Lung (tissue), 11 donors: ENCODE measurements at regions not wholly inside any gene's neighbourhood (a gene's known extent, or its start where the extent isn't known, plus 50 kb on each side); places are given as distances from the start of the nearest gene placed in this dataset.

Experiments
- ATAC-seq: fragments of 200-7000 bp; cut with Tn5 transposase; one replicate; pipeline ENCODE4 v1.9.1; 2020; ENCODE audit warnings: moderate number of reproducible peaks; ENCODE audit not compliant: insufficient read depth, low FRiP score
- DNase-seq, 3 donors: peaks; one replicate each; pipeline ENCODE4 v3.0.0-alpha.2; 2013 to 2017
- H3K27ac ChIP-seq, 2 donors: one replicate each; pipeline ENCODE4 v1.5.1; 2013; ENCODE audit warnings: mild to moderate bottlenecking in 2 of 2, moderate library complexity in 2 of 2, control low read depth in 1 of 2, inconsistent platforms in 1 of 2, low read depth in 1 of 2, low read length in 1 of 2
- H3K27me3 ChIP-seq, 3 donors: one replicate each; pipeline ENCODE4 v1.5.1; 2013; ENCODE audit warnings: low read length in 2 of 3; ENCODE audit not compliant: control insufficient read depth in 3 of 3, insufficient read depth in 3 of 3
- H3K36me3 ChIP-seq, 4 donors: one replicate each; pipeline ENCODE4 v1.5.1; 2013; ENCODE audit warnings: low read length in 4 of 4, mild to moderate bottlenecking in 1 of 4, moderate library complexity in 1 of 4; ENCODE audit not compliant: control insufficient read depth in 4 of 4, insufficient read depth in 4 of 4
- H3K4me1 ChIP-seq, 5 donors: one replicate each; pipeline ENCODE4 v1.5.1; 2013; ENCODE audit warnings: low read length in 5 of 5, mild to moderate bottlenecking in 2 of 5, moderate library complexity in 1 of 5; ENCODE audit not compliant: control insufficient read depth in 5 of 5, insufficient read depth in 5 of 5
- H3K4me3 ChIP-seq: one replicate; pipeline ENCODE4 v1.5.1; 2013; ENCODE audit warnings: mild to moderate bottlenecking, control low read depth, moderate library complexity
- H3K9ac ChIP-seq, 2 donors: one replicate each; pipeline ENCODE4 v1.5.1; 2013; ENCODE audit warnings: low read length in 2 of 2, control low read depth in 1 of 2; ENCODE audit not compliant: insufficient read depth in 1 of 2
- H3K9me3 ChIP-seq, 4 donors: one replicate each; pipeline ENCODE4 v1.5.1; 2013; ENCODE audit warnings: low read length in 3 of 4, mild to moderate bottlenecking in 1 of 4, moderate library complexity in 1 of 4; ENCODE audit not compliant: control insufficient read depth in 4 of 4, insufficient read depth in 3 of 4
- WGBS, 2 donors: extraction: QIAGEN DNeasy Blood & Tissue Kit; methylation state at CpG; one replicate each; pipeline ENCODE4 v1.1.7; 2013; 5-methylcytosine and 5-hydroxymethylcytosine counted together
- TF ChIP-seq, protein P1 (sequence below): IDR thresholded peaks from 2 replicates; pipeline ENCODE4 v1.5.1; 2012; ENCODE audit warnings: mild to moderate bottlenecking; ENCODE audit errors: control extremely low read depth, extremely low read depth
- donor health status: control.
- donor health status: control.
- donor health status: Bipolar disorder and iron deficiency.
- donor health status: healthy.
- donor health status: DM: yes; HTN: yes; CAD: no.

DNA sequence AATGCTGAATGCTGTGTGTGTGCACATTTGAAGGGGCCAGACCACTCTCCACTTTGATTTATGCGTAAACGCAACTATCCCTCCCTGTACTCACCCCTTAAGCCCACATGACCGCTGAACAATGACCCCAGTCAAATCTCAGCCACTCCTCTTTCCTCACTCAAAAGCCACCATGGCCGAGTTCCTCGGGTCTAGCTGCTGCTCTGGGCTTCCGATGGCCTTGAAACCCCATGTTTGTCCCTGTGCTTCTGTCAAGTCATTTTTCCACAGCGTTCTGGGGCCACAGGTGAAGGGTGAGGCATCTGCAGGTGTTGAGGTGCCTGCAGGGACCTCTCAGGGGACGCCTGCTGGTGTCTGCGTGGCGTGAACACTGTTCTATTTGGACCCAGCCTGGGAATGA, 74.3 kb upstream of the TMEM18 start:
- DNase-seq (no peak), ATAC-seq (no peak)
- Histone ChIP-seq H3K9ac (no peak overlapping the region), H3K36me3 (no peaks in the 10 kb centered on the region), H3K27ac (no peak overlapping the region), H3K27me3 (no peaks in the 10 kb centered on the region), H3K4me3 (no peak overlapping the region), H3K4me1 (peaks cover 0 to 2% (median 0%) of the 10 kb centered on the region in 5 donors), H3K9me3 (peaks cover 0 to 7% (median 0%) of the 10 kb centered on the region in 4 donors)
- WGBS, 2 donors = 76 to 88% methylated on average over 10 of the region's 10 CpGs
- TF ChIP-seq, protein P1, sequence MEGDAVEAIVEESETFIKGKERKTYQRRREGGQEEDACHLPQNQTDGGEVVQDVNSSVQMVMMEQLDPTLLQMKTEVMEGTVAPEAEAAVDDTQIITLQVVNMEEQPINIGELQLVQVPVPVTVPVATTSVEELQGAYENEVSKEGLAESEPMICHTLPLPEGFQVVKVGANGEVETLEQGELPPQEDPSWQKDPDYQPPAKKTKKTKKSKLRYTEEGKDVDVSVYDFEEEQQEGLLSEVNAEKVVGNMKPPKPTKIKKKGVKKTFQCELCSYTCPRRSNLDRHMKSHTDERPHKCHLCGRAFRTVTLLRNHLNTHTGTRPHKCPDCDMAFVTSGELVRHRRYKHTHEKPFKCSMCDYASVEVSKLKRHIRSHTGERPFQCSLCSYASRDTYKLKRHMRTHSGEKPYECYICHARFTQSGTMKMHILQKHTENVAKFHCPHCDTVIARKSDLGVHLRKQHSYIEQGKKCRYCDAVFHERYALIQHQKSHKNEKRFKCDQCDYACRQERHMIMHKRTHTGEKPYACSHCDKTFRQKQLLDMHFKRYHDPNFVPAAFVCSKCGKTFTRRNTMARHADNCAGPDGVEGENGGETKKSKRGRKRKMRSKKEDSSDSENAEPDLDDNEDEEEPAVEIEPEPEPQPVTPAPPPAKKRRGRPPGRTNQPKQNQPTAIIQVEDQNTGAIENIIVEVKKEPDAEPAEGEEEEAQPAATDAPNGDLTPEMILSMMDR = no peak

DNA sequence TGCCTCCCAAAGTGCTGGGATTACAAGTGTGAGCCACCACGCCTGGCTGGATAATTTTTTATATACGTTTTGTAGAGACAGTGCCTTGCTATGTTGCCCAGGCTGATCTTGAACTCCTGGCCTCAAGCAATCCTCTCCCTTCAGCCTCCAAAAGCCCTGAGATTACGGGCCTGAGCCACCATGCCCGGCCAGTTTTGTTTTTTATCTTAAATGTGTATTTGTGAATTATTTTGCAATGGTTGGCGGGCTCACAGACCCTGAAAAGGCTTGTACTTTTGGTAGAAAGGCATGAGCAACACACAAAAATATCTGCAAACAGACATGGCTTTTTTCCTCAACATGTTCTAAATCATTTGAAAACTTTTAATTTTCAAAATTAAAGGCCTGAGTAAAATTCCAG, 73.4 kb upstream of the TMEM18 start:
- TF ChIP-seq, protein P1 = no peak
- Histone ChIP-seq H3K36me3 (no peaks in the 10 kb centered on the region), H3K27me3 (no peaks in the 10 kb centered on the region), H3K4me3 (no peak overlapping the region), H3K9ac (no peak overlapping the region), H3K27ac (no peak overlapping the region), H3K9me3 (peaks cover 0 to 8% (median 0%) of the 10 kb centered on the region in 4 donors), H3K4me1 (peaks cover 0 to 2% (median 0%) of the 10 kb centered on the region in 5 donors)
- 85 to 94% methylated on average over 5 of the region's 5 CpGs for WGBS, 2 donors
- ATAC-seq (no peak), DNase-seq (no peak)

DNA sequence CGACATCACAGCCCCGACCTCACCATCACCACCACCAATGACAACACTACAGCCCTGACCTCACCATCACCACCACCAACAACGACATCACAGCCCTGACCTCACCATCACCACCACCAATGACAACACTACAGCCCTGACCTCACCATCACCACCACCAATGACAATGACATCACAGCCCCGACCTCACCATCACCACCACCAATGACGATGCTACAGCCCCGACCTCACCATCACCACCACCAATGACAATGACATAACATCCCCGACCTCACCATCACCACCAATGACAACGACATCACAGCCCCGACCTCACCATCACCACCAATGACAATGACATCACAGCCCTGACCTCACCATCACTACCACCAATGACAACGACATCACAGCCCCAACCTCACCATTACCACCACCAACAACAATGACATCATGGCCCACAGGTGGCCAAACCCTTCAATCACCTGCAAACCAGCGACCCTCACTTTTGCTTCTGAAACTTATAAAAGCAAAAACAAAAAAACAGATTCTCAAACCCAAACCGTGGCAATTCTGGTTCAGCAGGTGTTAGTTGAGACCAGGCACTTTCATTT, 70.7 kb upstream of the TMEM18 start:
- 90 to 93% methylated on average over 12 of the region's 12 CpGs for WGBS, 2 donors
- Histone ChIP-seq H3K9me3 (peaks cover 0 to 8% (median 0%) of the 10 kb centered on the region in 4 donors), H3K36me3 (no peaks in the 10 kb centered on the region), H3K27ac (no peak overlapping the region), H3K4me1 (no peaks in the 10 kb centered on the region), H3K27me3 (no peaks in the 10 kb centered on the region), H3K9ac (no peak overlapping the region), H3K4me3 (no peak overlapping the region)
- DNase-seq (no peak), ATAC-seq (no peak)
- TF ChIP-seq, protein P1 = no peak

DNA sequence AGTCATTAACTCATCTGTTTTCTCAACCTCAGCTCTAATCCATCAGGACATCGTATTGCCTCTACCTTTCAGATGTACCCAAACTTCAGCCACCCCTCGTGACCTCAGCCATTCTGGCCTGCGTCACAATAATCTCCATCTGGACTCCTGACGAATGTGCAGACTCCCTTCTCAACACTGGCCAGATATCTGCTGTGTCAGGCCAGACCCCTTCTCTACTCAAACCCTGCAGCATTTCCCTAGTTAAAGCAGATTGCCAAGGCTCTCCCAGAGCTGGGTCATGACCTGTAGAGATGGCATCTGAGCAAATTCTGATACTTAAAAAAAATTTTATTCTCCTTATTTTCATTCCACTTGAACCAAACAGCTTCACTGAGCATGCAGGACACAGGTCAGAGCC, 69.5 kb upstream of the TMEM18 start:
- no peak for DNase-seq
- peaks cover 0 to 8% (median 0%) of the 10 kb centered on the region in 4 donors for H3K9me3 ChIP-seq
- no peaks in the 10 kb centered on the region for H3K4me1 ChIP-seq
- H3K27ac ChIP-seq = no peak overlapping the region
- no peaks in the 10 kb centered on the region for H3K27me3 ChIP-seq
- no peak overlapping the region for H3K9ac ChIP-seq
- H3K36me3 ChIP-seq = no peaks in the 10 kb centered on the region
- H3K4me3 ChIP-seq = no peak overlapping the region
- TF ChIP-seq, protein P1 = no peak
- no peak for ATAC-seq
- 74% methylated on average over 4 of the region's 4 CpGs for WGBS, 2 donors
